Endothelial cell of umbilical vein (primary cell): ENCODE measurements at regions not wholly inside any gene's neighbourhood (a gene's known extent, or its start where the extent isn't known, plus 50 kb on each side); places are given as distances from the start of the nearest gene placed in this dataset.

ENCODE experiments used
- BruUV-seq: library from RNA; stranded (reverse); fragments of 400-500 nt; replicated peaks from 2 replicates; lab custom pipeline; 2021; lab: Mats Ljungman, UMichigan
- CTCF ChIA-PET: fragments of 300-600, 350-600 bp; sonication (Branson Sonifier 250); formaldehyde crosslinking; loops from one replicate; lab custom pipeline; 2021; ENCODE audit warnings: antibody characterized with exemption, inconsistent platforms; lab: Charles Lee
- POLR2A ChIA-PET: fragments of 300-600, 350-600 bp; sonication (Branson Sonifier 250); formaldehyde crosslinking; loops from one replicate; lab custom pipeline; 2021; ENCODE audit warnings: antibody characterized with exemption, inconsistent platforms; lab: Charles Lee
- DNase-seq: peaks from one replicate; pipeline ENCODE4 v3.0.0-alpha.2; 2011; ENCODE audit warnings: low read depth, low spot score
- FAIRE-seq: peaks from 2 replicates; lab custom pipeline; 2011; peaks lifted over from hg19 to GRCh38; lab: Jason Lieb, UNC
- H2AFZ ChIP-seq: 2 replicates; pipeline ENCODE4 v1.6.0; 2012; ENCODE audit warnings: low read depth, low read length, control low read depth, inconsistent platforms
- H3K27ac ChIP-seq: 2 replicates; pipeline ENCODE4 v1.5.1; 2011; ENCODE audit warnings: low read depth, mild to moderate bottlenecking, control low read depth, low read length, moderate library complexity; ENCODE audit not compliant: insufficient read depth
- H3K27me3 ChIP-seq, 2 experiments: 2 replicates each; pipeline versions ENCODE4 v1.6.0 to v1.6.1; 2011; ENCODE audit warnings: low read length in 2 of 2, mixed read lengths in 1 of 2; ENCODE audit not compliant: control insufficient read depth in 2 of 2, insufficient read depth in 2 of 2
- H3K36me3 ChIP-seq, 2 experiments: 2 replicates in 1 of 2; 3 replicates in 1 of 2; pipeline ENCODE4 v1.5.1; 2011; ENCODE audit warnings: low read length in 2 of 2, mild to moderate bottlenecking in 1 of 2, moderate library complexity in 1 of 2; ENCODE audit not compliant: control insufficient read depth in 2 of 2, insufficient read depth in 2 of 2; ENCODE audit errors: extremely low read depth in 1 of 2
- H3K4me1 ChIP-seq: 3 replicates; pipeline ENCODE4 v1.5.1; 2011; ENCODE audit warnings: mild to moderate bottlenecking, low read length; ENCODE audit not compliant: control insufficient read depth, insufficient read depth; ENCODE audit errors: extremely low read depth
- H3K4me2 ChIP-seq: 2 replicates; pipeline ENCODE4 v1.6.1; 2011; ENCODE audit warnings: low read length, control low read depth, mixed read lengths; ENCODE audit not compliant: insufficient read depth
- H3K4me3 ChIP-seq, 3 experiments: fragments of 200-600 bp in 1 of 3; sonication (generic), shearing (Covaris generic) in 1 of 3; replicated peaks in 1 of 3; 2 replicates each; pipeline ENCODE4 v1.5.1; 2011 to 2016; ENCODE audit warnings: control low read depth in 3 of 3, low read length in 3 of 3, mild to moderate bottlenecking in 2 of 3, inconsistent platforms in 1 of 3, low read depth in 1 of 3, moderate library complexity in 1 of 3; ENCODE audit not compliant: insufficient read depth in 1 of 3
- H3K79me2 ChIP-seq: 2 replicates; pipeline ENCODE4 v1.6.0; 2012; ENCODE audit warnings: low read length, inconsistent platforms; ENCODE audit not compliant: control insufficient read depth, insufficient read depth
- H3K9ac ChIP-seq: replicated peaks from 2 replicates; pipeline ENCODE3; 2011; ENCODE audit warnings: low read length, control low read depth; ENCODE audit not compliant: insufficient read depth; ENCODE audit errors: extremely low read depth
- H3K9me1 ChIP-seq: replicated peaks from 3 replicates; pipeline ENCODE4 v1.6.0; 2011; ENCODE audit warnings: mild to moderate bottlenecking, low read length; ENCODE audit not compliant: control insufficient read depth, insufficient read depth; ENCODE audit errors: extremely low read depth
- H3K9me3 ChIP-seq: replicated peaks from 2 replicates; pipeline ENCODE4 v1.5.1; 2012; ENCODE audit warnings: low read length, inconsistent platforms; ENCODE audit not compliant: control insufficient read depth, insufficient read depth
- H4K20me1 ChIP-seq: replicated peaks from 2 replicates; pipeline ENCODE3; 2011; ENCODE audit warnings: mild to moderate bottlenecking, low read length; ENCODE audit not compliant: control insufficient read depth, insufficient read depth; ENCODE audit errors: extremely low read depth
- CTCF ChIP-seq, 2 donors: IDR thresholded peaks; 1 replicate in 1 of 2; 2 replicates in 1 of 2; pipeline ENCODE4 v1.5.1; 2011; ENCODE audit warnings: low read length in 2 of 2, mild to moderate bottlenecking in 2 of 2, moderate library complexity in 2 of 2, control low read depth in 1 of 2, inconsistent platforms in 1 of 2, low read depth in 1 of 2; ENCODE audit not compliant: insufficient read depth in 1 of 2; ENCODE audit errors: extremely low read depth in 1 of 2
- FOS ChIP-seq: IDR thresholded peaks from 2 replicates; pipeline ENCODE4 v1.6.1; 2011; ENCODE audit warnings: mild to moderate bottlenecking, low read length, moderate library complexity, borderline replicate concordance; ENCODE audit not compliant: insufficient read depth
- JUN ChIP-seq: IDR thresholded peaks from 2 replicates; pipeline ENCODE4 v1.6.1; 2011; ENCODE audit warnings: borderline replicate concordance, low read depth; ENCODE audit not compliant: insufficient read length, insufficient read depth
- MYC ChIP-seq: IDR thresholded peaks from one replicate; pipeline ENCODE4 v1.6.1; 2011; ENCODE audit warnings: mild to moderate bottlenecking, low read depth, low read length
- POLR2A ChIP-seq: IDR thresholded peaks from 2 replicates; pipeline ENCODE4 v1.6.1; 2012; ENCODE audit warnings: low read depth, mild to moderate bottlenecking, control low read depth, low read length
- POLR2AphosphoS5 ChIP-seq: IDR thresholded peaks from 2 replicates; pipeline ENCODE4 v1.6.1; 2012; ENCODE audit warnings: low read depth, mild to moderate bottlenecking, control low read depth, low read length, moderate library complexity; ENCODE audit not compliant: insufficient read depth
- dilution Hi-C: fragments of 300-500 bp; cut with MboI; formaldehyde crosslinking; loops from one replicate; pipeline ENCODE4 v1.15.0; 2019; ENCODE audit warnings: low sequenced_read_pairs; ENCODE audit not compliant: extremely low pct_ligation_motif_present
- intact Hi-C: fragments of 100-400 bp; cut with micrococcal nuclease; formaldehyde crosslinking; loops from one replicate; pipeline ENCODE4 v1.10.0; 2022

GRCh38 chrX:73390628-73391567 is 56.0 kb upstream of the CDX4 start:
- Histone ChIP-seq H3K4me2 (no peak overlapping the region), H3K79me2 (no peaks in the 10 kb centered on the region), H4K20me1 (no peaks in the 10 kb centered on the region), H3K27ac (no peak overlapping the region), H3K4me3 (no peak overlapping the region), H3K36me3 (no peaks in the 10 kb centered on the region), H3K27me3 (no peaks in the 10 kb centered on the region), H3K9ac (no peak overlapping the region), H3K9me3 (no peaks in the 10 kb centered on the region), H2AFZ (no peak overlapping the region), H3K4me1 (no peaks in the 10 kb centered on the region), H3K9me1 (no peaks in the 10 kb centered on the region)
- ChIA-PET CTCF (no interaction called here), POLR2A (no interaction called here)
- no TSS peak for BruUV-seq
- TF ChIP-seq MYC (no peak), JUN (no peak), CTCF (IDR thresholded peaks at IDR 0.05; ENCODE audit: extremely low read depth in 1 of 2, insufficient read depth in 1 of 2, low read depth in 1 of 2, low read length in 2 of 2) (no peak), POLR2A (no peak), FOS (no peak), POLR2AphosphoS5 (no peak)
- FAIRE-seq (no peak), DNase-seq (no peak)
- dilution Hi-C loops, result no loop called here
- intact Hi-C loops, result no loop called here
